GM11168 (cell line): ENCODE measurements at regions not wholly inside any gene's neighbourhood (a gene's known extent, or its start where the extent isn't known, plus 50 kb on each side); places are given as distances from the start of the nearest gene placed in this dataset.
"Not testable (repeated sequence)": the region's sequence is repeated elsewhere in the genome, so short reads cannot be mapped to it uniquely, and the experiment has no call there.

Experiments used
- in situ Hi-C: fragments of 300-500 bp; cut with MboI; formaldehyde crosslinking; loops from one replicate; pipeline ENCODE4 v1.12.0; 2022; ENCODE audit warnings: low sequenced_read_pairs; ENCODE audit not compliant: unreplicated experiment

DNA sequence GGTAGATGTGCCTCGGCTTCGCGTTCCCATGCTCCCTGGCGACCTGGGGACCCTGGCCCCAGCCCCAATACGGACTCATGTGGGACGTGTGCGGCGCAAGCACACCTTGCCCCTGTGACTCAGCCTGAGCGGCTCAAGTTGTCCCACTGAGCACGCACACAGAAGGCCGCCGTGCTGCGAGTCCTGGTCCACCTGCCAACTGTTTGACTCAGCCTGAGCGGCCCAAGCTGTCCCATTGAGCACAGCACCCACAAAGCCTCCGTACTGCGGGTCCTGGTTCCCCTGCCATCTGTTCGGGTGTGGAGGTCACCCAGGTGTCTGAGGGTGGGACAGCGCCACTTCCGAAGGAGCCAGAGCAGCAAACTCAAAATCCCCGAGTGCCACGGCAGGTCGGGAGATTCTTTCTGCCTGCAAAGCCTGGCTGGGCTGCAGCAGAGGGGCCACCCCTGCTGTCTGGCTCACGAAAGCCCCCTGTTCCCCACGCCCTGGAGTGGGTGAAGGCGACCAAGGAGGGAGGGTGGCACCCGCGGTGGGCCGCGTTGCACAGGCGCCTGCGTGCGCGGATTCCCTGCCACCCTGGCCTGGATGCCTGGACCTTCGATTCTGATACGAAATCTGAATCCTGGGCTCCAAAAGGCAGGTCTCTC is 362.6 kb upstream of the DEFB115 start:
- in situ Hi-C loops, result not testable (repeated sequence)

DNA sequence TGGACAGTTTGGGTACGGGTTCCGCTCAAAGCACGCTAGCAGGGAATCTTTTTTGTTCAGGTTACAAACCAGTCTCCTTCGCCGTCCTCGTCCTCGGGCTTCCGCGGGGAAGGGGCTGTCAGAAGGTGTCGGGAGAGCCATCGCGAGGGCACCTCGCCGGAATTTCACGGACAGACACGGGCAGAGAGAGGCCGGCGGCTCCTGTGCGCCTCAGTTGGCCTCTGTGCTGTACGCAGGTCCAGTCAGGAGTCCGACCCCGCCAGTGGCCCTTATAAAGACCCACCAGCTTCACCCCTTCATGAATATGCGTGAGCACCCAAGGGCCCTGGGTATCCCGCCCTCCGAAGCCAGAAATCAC is 362.1 kb upstream of the DEFB115 start:
- in situ Hi-C loops, result not testable (repeated sequence)

- in situ Hi-C loops, result not testable (repeated sequence)
Measured at GRCh38 chr20:30899370-30900079, 357.9 kb upstream of the DEFB115 start.

- in situ Hi-C loops, result not testable (repeated sequence)
Measured at GRCh38 chr20:30900080-30900719, 357.3 kb upstream of the DEFB115 start.

GRCh38 chr20:30905231-30905630 is 352.2 kb upstream of the DEFB115 start:
- in situ Hi-C loops, result not testable (repeated sequence)

DNA sequence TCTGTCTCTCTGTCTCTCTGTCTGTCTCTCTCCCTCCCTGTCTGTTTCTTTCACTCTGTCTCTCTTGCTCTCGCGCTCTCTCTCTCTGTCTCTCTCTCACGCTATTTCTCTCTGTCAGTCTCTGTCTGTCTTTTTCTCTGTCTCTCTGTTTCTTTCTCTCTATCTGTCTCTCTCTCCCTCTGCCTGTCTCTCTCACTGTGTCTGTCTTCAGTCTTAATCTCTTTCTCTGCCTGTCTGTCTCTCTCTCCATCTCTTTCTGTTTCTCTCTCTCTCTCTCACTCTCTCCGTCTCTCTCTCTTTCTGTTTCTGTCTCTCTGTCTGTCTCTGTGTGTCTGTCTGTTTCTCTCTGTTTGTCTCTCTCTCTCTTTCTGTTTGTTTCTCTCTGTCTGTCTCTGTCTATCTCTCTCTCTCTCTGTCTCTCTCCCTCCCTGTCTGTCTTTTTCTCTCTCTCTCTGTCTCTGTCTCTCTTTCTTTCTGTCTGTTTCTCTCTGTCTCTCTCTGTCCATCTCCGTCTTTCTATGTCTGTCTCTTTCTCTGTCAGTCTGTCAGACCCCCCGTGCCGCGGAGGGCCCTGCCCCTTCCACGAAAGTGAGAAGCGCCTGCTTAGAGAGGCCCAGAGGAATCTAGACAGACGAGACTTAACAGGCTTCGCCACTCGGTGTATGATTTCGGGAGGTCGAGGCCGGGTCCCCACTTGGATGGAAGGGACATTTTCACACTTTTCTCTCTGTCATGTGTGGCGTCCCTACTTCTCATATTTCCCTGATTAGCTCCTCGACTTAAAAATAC is 346.3 kb upstream of the DEFB115 start:
- in situ Hi-C loops, result no loop called here

- in situ Hi-C loops, result not testable (repeated sequence)
Measured at GRCh38 chr20:30911832-30912660, 345.4 kb upstream of the DEFB115 start.

- in situ Hi-C loops, result not testable (repeated sequence)
Measured at GRCh38 chr20:30912661-30913026, 344.8 kb upstream of the DEFB115 start.

GRCh38 chr20:30916404-30916803 is 341.1 kb upstream of the DEFB115 start:
- in situ Hi-C loops, result not testable (repeated sequence)

- in situ Hi-C loops, result no loop called here
Measured at GRCh38 chr20:30919514-30920188, 337.8 kb upstream of the DEFB115 start.

DNA sequence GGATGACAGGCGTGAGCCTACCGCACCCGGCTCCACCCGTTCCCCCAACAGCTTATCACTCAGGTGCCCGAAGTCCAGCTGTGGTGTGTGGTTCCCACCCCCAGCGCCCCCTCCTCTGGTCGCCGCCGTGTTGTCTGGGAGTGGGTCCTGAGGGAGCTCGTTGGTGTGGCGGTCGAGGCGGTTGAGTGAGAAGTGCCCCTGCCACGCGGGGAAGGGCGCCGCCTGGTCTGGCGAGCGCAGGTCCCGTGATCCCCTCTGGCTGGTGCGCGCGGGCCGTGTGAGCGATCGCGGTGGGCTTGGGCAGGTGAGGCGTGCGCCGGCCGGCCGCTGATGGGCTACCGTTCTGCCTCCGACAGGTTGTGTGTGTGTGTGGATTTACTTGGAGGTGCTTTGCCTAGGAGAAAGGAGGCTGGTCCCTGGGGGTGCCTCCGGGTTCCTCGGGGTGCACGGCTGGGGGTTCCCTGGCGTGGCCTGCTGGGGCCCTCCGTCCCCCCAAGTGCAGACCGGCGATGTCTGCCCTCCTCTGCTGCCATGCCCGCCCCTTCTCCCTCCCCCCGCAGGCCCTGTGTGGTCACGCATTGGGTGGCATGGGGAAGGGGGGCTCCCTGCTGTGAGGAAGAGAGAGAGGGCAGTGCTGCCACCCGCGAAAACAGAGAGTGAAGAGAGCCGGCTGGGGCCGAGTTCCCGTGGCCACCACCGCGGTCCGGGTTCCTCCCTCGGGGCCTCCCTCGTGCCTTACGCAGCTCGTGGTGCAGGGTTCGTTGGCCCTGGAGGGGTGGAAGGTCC is 336.0 kb upstream of the DEFB115 start:
- in situ Hi-C loops, result no loop called here

- in situ Hi-C loops, result no loop called here
Measured at GRCh38 chr20:30922129-30922528, 335.3 kb upstream of the DEFB115 start.

DNA sequence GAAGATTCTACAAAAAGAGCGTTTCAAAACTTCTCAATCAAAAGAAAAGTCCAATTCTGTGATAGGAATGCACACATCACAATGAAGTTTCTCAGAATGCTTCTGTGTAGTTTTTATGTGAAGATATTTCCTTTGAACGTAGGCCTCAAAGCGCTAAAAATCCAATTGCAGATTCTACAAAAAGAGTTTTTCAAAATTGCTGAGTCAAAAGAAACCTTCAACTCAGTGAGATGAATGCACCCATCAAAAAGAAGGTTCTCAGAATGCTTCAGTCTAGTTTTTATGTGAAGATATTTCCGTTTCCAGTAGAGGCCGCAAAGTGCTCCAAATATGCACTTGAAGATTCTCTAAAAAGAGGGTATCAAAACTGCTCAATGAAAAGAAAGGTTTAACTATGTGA is 319.7 kb upstream of the DEFB115 start:
- in situ Hi-C loops, result no loop called here

DNA sequence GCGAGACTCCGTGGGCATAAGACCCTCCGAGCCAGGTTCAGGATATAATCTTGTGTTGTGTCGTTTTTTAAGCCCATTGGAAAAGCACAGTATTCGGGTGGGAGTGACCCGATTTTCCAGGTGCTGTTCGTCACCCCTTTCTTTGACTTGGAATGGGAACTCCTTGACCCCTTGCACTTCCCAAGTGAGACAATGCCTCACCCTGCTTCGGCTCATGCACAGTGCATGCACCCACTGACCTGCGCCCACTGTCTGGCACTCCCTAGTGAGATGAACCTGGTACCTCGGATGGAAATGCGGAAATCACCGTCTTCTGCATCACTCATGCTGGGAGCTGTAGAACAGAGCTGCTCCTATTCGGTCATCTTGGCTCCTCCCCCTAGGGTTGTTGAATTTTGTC is 307.7 kb upstream of the DEFB115 start:
- in situ Hi-C loops, result no loop called here

DNA sequence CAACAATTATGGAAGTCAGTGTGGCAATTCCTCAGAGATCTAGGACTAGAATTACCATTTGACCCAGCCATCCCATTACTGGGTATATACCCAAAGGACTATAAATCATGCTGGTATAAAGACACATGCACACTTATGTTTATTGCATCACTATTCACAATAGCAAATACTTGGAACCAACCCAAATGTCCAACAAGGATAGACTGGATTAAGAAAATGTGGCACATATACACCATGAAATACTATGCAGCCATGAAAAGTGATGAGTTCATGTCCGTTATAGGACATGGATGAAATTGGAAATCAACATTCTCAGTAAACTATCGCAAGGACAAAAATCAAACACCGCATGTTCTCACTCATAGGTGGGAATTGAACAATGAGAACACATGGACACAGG is 306.4 kb upstream of the DEFB115 start:
- in situ Hi-C loops, result not testable (repeated sequence)

DNA sequence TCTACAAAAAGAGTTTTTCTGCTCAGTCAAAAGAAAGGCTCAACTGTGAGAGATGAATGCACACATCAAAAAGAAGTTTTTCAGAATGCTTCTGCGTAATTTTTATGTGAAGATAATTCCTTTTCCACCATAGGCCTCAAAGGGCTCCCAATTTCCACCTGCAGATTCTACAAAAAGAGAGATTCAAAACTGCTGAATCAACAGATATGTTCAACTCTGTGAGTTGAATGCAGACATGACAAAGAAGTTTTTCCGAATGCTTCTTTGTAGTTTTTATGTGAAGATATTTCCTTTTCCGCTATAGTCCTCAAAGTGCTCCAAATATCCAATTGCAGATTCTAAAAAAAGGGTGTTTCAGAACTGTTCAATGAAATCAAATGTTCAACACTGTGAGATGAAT is 300.8 kb upstream of the DEFB115 start:
- in situ Hi-C loops, result not testable (repeated sequence)

GRCh38 chr20:30959208-30959607 is 298.3 kb upstream of the DEFB115 start:
- in situ Hi-C loops, result not testable (repeated sequence)

GRCh38 chr20:30963591-30963990 is 293.9 kb upstream of the DEFB115 start:
- in situ Hi-C loops, result no loop called here

- in situ Hi-C loops, result not testable (repeated sequence)
Measured at GRCh38 chr20:30975859-30976258, 281.6 kb upstream of the DEFB115 start.
